NCI-H345 treated with DMSO at 0.1 percent for 48 hours (cell line): ENCODE measurements at regions not wholly inside any gene's neighbourhood (a gene's known extent, or its start where the extent isn't known, plus 50 kb on each side); places are given as distances from the start of the nearest gene placed in this dataset.
A peak's percentile ranks its signal among the peaks of the same experiment; 100 is the strongest.

ENCODE experiments used
- DNase-seq: peaks from one replicate; lab custom pipeline; 2025; ENCODE audit not compliant: unreplicated experiment; lab: John Stamatoyannopoulos, UW

DNA sequence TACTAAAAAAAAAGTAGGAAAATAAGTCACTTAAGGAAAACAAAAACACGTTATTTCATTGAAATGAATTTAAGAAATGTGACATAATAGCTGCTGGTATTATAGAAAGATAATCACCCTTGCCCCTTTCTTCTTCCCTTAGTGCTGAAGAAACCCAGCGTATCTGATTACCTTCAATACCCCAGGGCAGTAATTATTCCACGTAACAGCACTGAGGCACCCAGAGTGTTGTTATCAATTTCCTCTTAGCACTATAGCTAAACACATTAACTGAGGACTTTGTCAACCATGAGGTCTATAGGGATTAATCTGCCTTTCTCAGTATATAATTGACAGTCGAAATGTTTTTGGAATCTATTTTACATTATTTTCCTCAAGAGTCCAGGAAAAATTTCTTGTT is 180.0 kb upstream of the NXPH2 start:
- DNase-seq: no peak

DNA sequence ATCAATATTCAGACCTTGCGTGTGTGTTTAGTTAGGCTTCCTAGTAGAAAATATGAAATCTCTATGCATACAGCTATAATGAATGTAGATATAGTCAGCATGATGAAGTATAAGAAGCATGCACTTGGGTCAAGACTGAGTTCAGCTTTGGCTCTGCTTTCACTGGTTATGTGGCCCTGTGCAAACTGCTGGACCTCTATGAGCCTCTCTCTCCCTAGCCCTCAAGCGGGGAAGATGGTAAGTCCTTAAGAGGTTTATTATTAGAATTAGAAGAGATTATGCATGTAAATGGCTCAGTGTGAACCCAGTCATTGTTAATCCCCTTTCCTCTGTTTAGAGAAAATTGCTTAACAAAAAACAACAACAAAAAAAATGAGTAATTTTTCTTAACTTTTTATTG is 178.8 kb upstream of the NXPH2 start:
- DNase-seq: no peak

DNA sequence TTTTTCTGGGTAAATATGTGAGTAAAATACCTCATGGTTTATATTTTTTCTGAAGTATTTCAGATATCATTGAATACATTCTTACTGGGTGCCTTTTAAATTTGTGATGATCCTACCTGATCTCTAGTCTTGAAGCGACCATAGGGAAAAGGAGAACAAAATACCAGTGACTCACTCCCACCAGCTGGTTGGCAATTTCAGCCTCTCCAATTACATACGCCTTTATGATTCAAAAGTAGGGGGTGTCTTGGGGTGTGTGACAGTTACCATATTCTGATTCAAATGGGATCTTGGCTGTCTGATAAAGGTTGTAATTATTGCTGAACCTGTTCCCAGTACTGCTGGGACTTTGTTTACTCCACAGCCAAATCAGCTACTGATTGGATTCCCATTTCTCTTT is 175.9 kb upstream of the NXPH2 start:
- DNase-seq: no peak

- no peak for DNase-seq
Observed at GRCh38 chr2:138950486-138950885, 170.3 kb upstream of the NXPH2 start.

- DNase-seq: no peak
Observed at GRCh38 chr2:138949517-138949916, 169.3 kb upstream of the NXPH2 start.

DNA sequence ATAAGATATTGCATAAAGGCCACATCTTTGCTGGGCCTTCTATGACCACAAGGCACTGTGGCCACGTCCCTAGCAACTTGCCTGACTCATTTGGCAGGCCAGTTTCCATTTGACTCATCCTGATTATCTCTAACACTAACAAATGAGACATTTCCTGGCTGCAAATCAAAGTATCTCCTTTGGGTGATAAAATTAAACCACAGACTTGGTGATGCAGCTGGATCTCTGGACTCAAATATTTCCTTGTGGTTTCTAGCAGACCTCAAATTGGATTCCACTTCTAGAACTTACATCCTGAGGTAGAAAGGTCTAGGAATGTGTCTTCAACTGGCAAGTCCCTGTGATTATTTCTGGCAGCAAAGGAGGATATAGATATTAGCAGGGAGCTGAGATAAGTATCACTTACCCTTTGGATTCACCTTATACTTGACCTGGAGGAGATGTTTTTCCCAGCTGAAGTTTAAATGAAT is 167.9 kb upstream of the NXPH2 start:
- no peak for DNase-seq

DNA sequence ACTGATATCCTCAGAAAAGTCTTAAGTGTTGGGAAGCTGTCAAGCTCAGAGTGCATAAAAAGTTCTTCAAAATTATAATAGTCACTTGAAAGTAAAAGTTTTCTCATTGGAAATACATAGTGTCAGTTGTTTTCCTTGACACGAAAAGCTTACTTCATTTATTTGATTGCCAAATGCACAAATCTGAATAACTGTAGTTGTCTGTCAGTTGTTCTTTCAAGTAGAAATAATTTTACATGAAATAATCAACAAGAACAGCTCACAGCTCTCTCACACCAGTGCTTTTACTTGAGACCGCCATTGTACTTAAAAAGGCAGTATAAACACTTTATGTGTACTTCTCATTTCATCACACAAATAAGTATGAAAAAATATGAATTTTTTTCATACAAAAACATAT is 163.3 kb upstream of the NXPH2 start:
- DNase-seq: no peak

- DNase-seq: no peak
Observed at GRCh38 chr2:138942466-138942865, 162.3 kb upstream of the NXPH2 start.

GRCh38 chr2:138931284-138932256 is 151.4 kb upstream of the NXPH2 start:
- no peak for DNase-seq

GRCh38 chr2:138930571-138930970 is 150.4 kb upstream of the NXPH2 start:
- no peak for DNase-seq

DNA sequence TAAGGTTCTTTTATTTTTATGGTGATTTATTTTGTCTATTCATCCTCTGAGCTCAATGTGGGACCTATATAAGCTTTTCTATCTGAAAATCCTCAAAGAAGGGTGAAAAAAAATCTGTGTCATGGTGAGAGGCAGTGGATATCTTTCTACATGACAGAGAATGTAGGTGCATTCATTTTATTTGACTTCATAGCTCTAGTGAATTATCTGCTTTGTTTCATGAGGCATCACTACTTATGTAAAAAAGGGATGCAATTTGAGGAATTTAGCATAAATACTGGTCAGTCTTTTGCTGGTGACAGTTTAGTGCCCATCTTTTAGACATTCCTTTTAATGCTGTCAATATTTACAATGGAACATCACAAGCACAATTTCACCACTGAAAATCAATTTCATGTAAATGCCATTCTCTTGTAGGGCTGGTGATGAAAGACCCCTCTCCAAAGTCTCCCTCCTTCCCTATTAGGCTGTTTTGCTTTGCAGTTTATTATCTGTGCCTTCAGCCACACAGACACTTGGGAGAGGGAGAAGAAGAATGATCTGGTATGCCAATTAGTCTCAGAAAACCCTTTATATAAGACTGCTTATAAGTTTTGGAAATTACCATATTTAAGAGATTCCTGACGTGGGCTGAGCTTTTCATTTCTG is 148.3 kb upstream of the NXPH2 start:
- DNase-seq: no peak

GRCh38 chr2:138922973-138923563 is 142.9 kb upstream of the NXPH2 start:
- peak; percentile 63 for DNase-seq

- no peak for DNase-seq
Observed at GRCh38 chr2:138919120-138919747, 139.0 kb upstream of the NXPH2 start.

- no peak for DNase-seq
Observed at GRCh38 chr2:138910427-138910826, 130.2 kb upstream of the NXPH2 start.

- no peak for DNase-seq
Observed at GRCh38 chr2:138906549-138906948, 126.4 kb upstream of the NXPH2 start.

GRCh38 chr2:138902239-138902871 is 122.2 kb upstream of the NXPH2 start:
- no peak for DNase-seq

GRCh38 chr2:138901530-138901929 is 121.3 kb upstream of the NXPH2 start:
- no peak for DNase-seq

DNA sequence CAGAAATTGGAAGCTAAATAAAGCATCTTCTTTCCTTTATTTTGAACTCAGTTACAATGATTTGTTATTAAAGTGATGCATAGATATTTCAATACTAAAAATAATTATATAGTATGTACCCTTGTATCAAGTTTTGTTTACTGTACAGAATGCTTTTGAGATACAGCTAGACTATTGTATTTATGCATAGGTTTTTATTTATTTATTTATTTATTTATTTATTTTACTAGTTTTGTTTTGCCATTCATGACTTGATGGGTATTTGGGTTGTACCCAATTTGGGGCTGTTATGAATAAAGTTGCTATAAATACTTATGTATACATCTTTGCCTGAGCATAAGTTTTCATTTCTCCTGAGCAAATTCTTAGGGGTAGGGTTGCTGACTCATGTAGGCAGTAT is 118.7 kb upstream of the NXPH2 start:
- DNase-seq: no peak

- DNase-seq: no peak
Observed at GRCh38 chr2:138897274-138897673, 117.1 kb upstream of the NXPH2 start.

- no peak for DNase-seq
Observed at GRCh38 chr2:138893746-138894145, 113.6 kb upstream of the NXPH2 start.

- no peak for DNase-seq
Observed at GRCh38 chr2:138881126-138881525, 100.9 kb upstream of the NXPH2 start.
